ENCODE measurements at regions not wholly inside any gene's neighbourhood (a gene's known extent, or its start where the extent isn't known, plus 50 kb on each side); places are given as distances from the start of the nearest gene placed in this dataset.

- H3K36me3 ChIP-seq (ENCODE audit: insufficient read depth, low read length), result no peaks in the 10 kb centered on the region
- H3K27ac ChIP-seq (ENCODE audit: low read length), result no peak overlapping the region
- TF ChIP-seq CTCF (IDR thresholded peaks at IDR 0.05; ENCODE audit: borderline replicate concordance, extremely low read depth, low read length, poor library complexity, severe bottlenecking) (no peak), EZH2 (IDR thresholded peaks at IDR 0.05; ENCODE audit: borderline replicate concordance, low read depth, low read length, severe bottlenecking) (no peak)
- no peaks in the 10 kb centered on the region for H3K79me2 ChIP-seq (ENCODE audit: insufficient read depth, low read length)
- no peaks in the 10 kb centered on the region for H3K4me1 ChIP-seq (ENCODE audit: insufficient read depth, low read length)
- H3K4me3 ChIP-seq (ENCODE audit: low read depth in 1 of 2, low read length in 2 of 2), result no peak overlapping the region
- H2AFZ ChIP-seq (ENCODE audit: low read depth, low read length), result no peak overlapping the region
- H3K27me3 ChIP-seq (ENCODE audit: insufficient read depth, low read length, poor library complexity), result no peaks in the 10 kb centered on the region
- ATAC-seq (ENCODE audit: insufficient read depth, low read depth), result no peak
- DNase-seq, result no peak
- H4K20me1 ChIP-seq (ENCODE audit: insufficient read depth, low read length), result no peaks in the 10 kb centered on the region
- no peak overlapping the region for H3K4me2 ChIP-seq (ENCODE audit: insufficient read depth, low read length)
- no peak overlapping the region for H3K9ac ChIP-seq (ENCODE audit: low read depth, low read length)
- H3K9me3 ChIP-seq (ENCODE audit: insufficient read depth, low read length, severe bottlenecking), result no peaks in the 10 kb centered on the region
Observed at GRCh38 chr12:90084018-90084417, 375.4 kb upstream of the ATP2B1 start.

GRCh38 chr12:90080616-90081015, 372.0 kb upstream of the ATP2B1 start:
- no peak overlapping the region for H3K9ac ChIP-seq (ENCODE audit: low read depth, low read length)
- H3K27ac ChIP-seq (ENCODE audit: low read length), result no peak overlapping the region
- no peaks in the 10 kb centered on the region for H3K9me3 ChIP-seq (ENCODE audit: insufficient read depth, low read length, severe bottlenecking)
- TF ChIP-seq EZH2 (IDR thresholded peaks at IDR 0.05; ENCODE audit: borderline replicate concordance, low read depth, low read length, severe bottlenecking), result no peak
- no peak for TF ChIP-seq CTCF (IDR thresholded peaks at IDR 0.05; ENCODE audit: borderline replicate concordance, extremely low read depth, low read length, poor library complexity, severe bottlenecking)
- no peak overlapping the region for H3K4me3 ChIP-seq (ENCODE audit: low read depth in 1 of 2, low read length in 2 of 2)
- no peak overlapping the region for H3K4me2 ChIP-seq (ENCODE audit: insufficient read depth, low read length)
- no peaks in the 10 kb centered on the region for H4K20me1 ChIP-seq (ENCODE audit: insufficient read depth, low read length)
- no peak for ATAC-seq (ENCODE audit: insufficient read depth, low read depth)
- H3K27me3 ChIP-seq (ENCODE audit: insufficient read depth, low read length, poor library complexity), result peaks cover 6% of the 10 kb centered on the region
- H3K4me1 ChIP-seq (ENCODE audit: insufficient read depth, low read length), result peaks cover 20% of the 10 kb centered on the region
- no peak for DNase-seq
- H3K36me3 ChIP-seq (ENCODE audit: insufficient read depth, low read length), result no peaks in the 10 kb centered on the region
- no peak overlapping the region for H2AFZ ChIP-seq (ENCODE audit: low read depth, low read length)
- H3K79me2 ChIP-seq (ENCODE audit: insufficient read depth, low read length), result no peaks in the 10 kb centered on the region

- Histone ChIP-seq H3K79me2 (ENCODE audit: insufficient read depth, low read length) (no peaks in the 10 kb centered on the region), H3K27ac (ENCODE audit: low read length) (no peak overlapping the region), H3K27me3 (ENCODE audit: insufficient read depth, low read length, poor library complexity) (peaks cover 15% of the 10 kb centered on the region), H3K4me3 (ENCODE audit: low read depth in 1 of 2, low read length in 2 of 2) (no peak overlapping the region), H3K4me1 (ENCODE audit: insufficient read depth, low read length) (peaks cover 20% of the 10 kb centered on the region), H3K9ac (ENCODE audit: low read depth, low read length) (no peak overlapping the region), H3K9me3 (ENCODE audit: insufficient read depth, low read length, severe bottlenecking) (no peaks in the 10 kb centered on the region), H2AFZ (ENCODE audit: low read depth, low read length) (no peak overlapping the region), H3K4me2 (ENCODE audit: insufficient read depth, low read length) (no peak overlapping the region), H4K20me1 (ENCODE audit: insufficient read depth, low read length) (no peaks in the 10 kb centered on the region), H3K36me3 (ENCODE audit: insufficient read depth, low read length) (no peaks in the 10 kb centered on the region)
- no peak for TF ChIP-seq EZH2 (IDR thresholded peaks at IDR 0.05; ENCODE audit: borderline replicate concordance, low read depth, low read length, severe bottlenecking)
- no peak for TF ChIP-seq CTCF (IDR thresholded peaks at IDR 0.05; ENCODE audit: borderline replicate concordance, extremely low read depth, low read length, poor library complexity, severe bottlenecking)
- ATAC-seq (ENCODE audit: insufficient read depth, low read depth), result no peak
- no peak for DNase-seq
Observed at GRCh38 chr12:90079529-90080210, 371.0 kb upstream of the ATP2B1 start.
